ES-I3 (cell line): ENCODE measurements at regions not wholly inside any gene's neighbourhood (a gene's known extent, or its start where the extent isn't known, plus 50 kb on each side); places are given as distances from the start of the nearest gene placed in this dataset.

Experiments
- H3K36me3 ChIP-seq: 2 replicates; pipeline ENCODE4 v1.6.1; 2013; ENCODE audit warnings: mild to moderate bottlenecking, low read length, control low read depth, moderate library complexity; ENCODE audit not compliant: insufficient read depth
- H3K4me1 ChIP-seq: 2 replicates; pipeline ENCODE4 v1.6.1; 2013; ENCODE audit warnings: mild to moderate bottlenecking, control low read depth, low read length; ENCODE audit not compliant: insufficient read depth
- H3K9ac ChIP-seq: 2 replicates; pipeline ENCODE4 v1.6.1; 2013; ENCODE audit warnings: low read depth, mild to moderate bottlenecking, low read length, moderate library complexity
- H3K9me3 ChIP-seq: 2 replicates; pipeline ENCODE4 v1.6.1; 2013; ENCODE audit warnings: mild to moderate bottlenecking, low read length, moderate library complexity; ENCODE audit not compliant: control insufficient read depth, insufficient read depth

DNA sequence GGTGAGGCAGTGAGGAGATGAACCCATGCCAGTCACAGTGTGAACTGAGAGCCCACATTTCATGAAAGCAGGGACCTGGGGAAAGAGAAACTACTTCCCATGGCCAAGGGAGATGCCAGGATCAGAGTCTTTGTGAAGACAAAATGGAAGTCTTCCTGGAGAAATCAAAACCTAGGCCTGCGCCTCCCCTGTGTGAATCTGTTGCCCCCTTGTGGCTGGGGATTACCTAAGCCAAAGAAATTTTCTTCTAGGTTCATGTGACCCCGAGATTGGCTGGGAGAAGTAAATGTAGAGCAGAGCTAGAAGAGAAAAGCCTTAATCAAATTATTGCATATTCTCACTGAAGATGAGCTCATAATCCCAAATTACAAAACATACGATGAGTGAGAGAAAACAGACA is 1075.3 kb downstream of the TBC1D22A start:
- Histone ChIP-seq H3K4me1 (no peaks in the 10 kb centered on the region), H3K9ac (no peak overlapping the region), H3K9me3 (no peaks in the 10 kb centered on the region), H3K36me3 (no peaks in the 10 kb centered on the region)

GRCh38 chr22:47836957-47837356 is 1074.5 kb downstream of the TBC1D22A start:
- no peaks in the 10 kb centered on the region for H3K4me1 ChIP-seq
- no peaks in the 10 kb centered on the region for H3K9me3 ChIP-seq
- H3K9ac ChIP-seq = no peak overlapping the region
- H3K36me3 ChIP-seq = no peaks in the 10 kb centered on the region

GRCh38 chr22:47835726-47836125 is 1073.3 kb downstream of the TBC1D22A start:
- H3K4me1 ChIP-seq = no peaks in the 10 kb centered on the region
- no peaks in the 10 kb centered on the region for H3K36me3 ChIP-seq
- H3K9me3 ChIP-seq = no peaks in the 10 kb centered on the region
- no peak overlapping the region for H3K9ac ChIP-seq

GRCh38 chr22:47826016-47826415 is 1063.6 kb downstream of the TBC1D22A start:
- Histone ChIP-seq H3K4me1 (no peaks in the 10 kb centered on the region), H3K9ac (no peak overlapping the region), H3K9me3 (no peaks in the 10 kb centered on the region), H3K36me3 (no peaks in the 10 kb centered on the region)

- no peaks in the 10 kb centered on the region for H3K36me3 ChIP-seq
- no peak overlapping the region for H3K9ac ChIP-seq
- no peaks in the 10 kb centered on the region for H3K4me1 ChIP-seq
- no peaks in the 10 kb centered on the region for H3K9me3 ChIP-seq
Observed at GRCh38 chr22:47822422-47822821, 1060.0 kb downstream of the TBC1D22A start.

DNA sequence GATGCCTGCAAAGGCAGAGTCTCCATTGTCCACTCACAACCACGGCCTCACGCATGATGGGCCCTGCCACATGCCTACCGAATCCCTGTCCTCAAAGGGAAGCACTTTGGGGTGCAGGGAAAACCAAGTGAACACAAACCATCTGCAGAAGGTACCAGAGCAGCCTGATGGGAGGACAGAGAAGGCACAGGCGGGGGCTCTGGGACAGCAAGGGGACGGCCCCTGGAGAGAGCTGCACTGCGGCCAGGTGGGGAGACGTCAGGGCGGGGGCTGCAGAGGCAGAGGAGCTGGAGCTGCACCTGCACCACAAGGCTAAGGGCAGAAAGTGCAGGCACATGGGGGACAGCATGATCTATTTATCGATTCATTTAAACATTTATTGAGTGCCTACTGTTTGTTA is 1056.0 kb downstream of the TBC1D22A start:
- no peaks in the 10 kb centered on the region for H3K4me1 ChIP-seq
- no peak overlapping the region for H3K9ac ChIP-seq
- no peaks in the 10 kb centered on the region for H3K9me3 ChIP-seq
- H3K36me3 ChIP-seq = no peaks in the 10 kb centered on the region

- no peaks in the 10 kb centered on the region for H3K36me3 ChIP-seq
- no peaks in the 10 kb centered on the region for H3K9me3 ChIP-seq
- H3K4me1 ChIP-seq = no peaks in the 10 kb centered on the region
- no peak overlapping the region for H3K9ac ChIP-seq
Observed at GRCh38 chr22:47817380-47817779, 1054.9 kb downstream of the TBC1D22A start.

DNA sequence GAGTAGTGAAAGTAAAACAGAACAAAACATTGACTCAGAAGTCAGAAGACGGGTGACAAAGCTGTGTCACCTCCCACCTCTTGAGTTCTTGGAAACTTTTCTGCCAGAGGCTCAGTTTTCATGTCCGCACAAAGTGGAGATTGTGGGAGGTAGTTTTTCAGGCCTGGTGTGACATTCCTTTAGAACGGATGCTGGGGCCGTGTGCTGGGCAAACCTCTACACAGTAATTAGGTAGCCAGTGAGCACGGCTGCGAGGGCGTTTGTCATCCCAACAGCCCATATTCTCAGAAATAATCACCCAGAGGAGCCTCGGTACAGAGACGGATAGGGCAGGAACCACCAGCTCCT is 1054.4 kb downstream of the TBC1D22A start:
- Histone ChIP-seq H3K4me1 (no peaks in the 10 kb centered on the region), H3K9me3 (no peaks in the 10 kb centered on the region)

DNA sequence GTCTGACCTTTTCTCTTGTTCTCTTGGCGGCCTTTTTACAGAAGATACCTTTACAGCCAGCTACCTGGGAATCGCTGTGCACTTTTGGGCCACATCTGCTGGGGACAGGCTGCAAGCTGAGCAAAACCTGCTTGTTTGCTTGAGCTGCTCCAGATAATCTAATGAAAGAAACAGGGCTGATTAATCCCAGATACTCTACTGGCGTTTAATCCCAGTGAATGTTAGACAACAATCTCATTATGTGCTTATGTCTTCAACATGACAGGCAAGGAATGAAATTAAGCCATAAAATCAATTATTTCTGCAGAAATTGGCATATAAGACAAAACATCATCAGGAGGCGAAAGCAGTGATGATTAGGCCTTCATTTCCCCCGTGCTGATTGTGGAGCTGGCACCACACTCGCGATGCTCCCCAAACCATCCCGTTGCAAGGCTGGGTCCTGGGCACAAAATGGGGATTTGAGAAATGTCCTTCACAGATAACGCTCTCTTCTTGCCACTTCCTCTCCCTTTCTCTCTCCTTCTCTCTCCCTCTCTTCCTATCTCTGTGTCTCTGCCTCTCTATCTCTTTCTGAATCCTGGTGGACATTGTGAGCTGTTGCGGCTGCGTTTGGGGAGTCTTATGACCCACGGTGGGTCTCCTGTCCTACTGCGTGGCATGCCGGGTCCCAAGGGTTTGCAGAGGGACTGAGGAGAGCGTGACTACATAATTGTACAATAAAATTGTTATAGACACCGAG is 1053.8 kb downstream of the TBC1D22A start:
- H3K9me3 ChIP-seq = no peaks in the 10 kb centered on the region
- no peaks in the 10 kb centered on the region for H3K36me3 ChIP-seq
- no peaks in the 10 kb centered on the region for H3K4me1 ChIP-seq
- no peak overlapping the region for H3K9ac ChIP-seq

More for the DNA sequence above, 1054.4 kb downstream of the TBC1D22A start:
- Histone ChIP-seq H3K36me3 (no peaks in the 10 kb centered on the region), H3K9ac (no peak overlapping the region)

- Histone ChIP-seq H3K9ac (no peak overlapping the region), H3K4me1 (no peaks in the 10 kb centered on the region), H3K9me3 (no peaks in the 10 kb centered on the region), H3K36me3 (no peaks in the 10 kb centered on the region)
Observed at GRCh38 chr22:47814474-47814873, 1052.0 kb downstream of the TBC1D22A start.

- no peaks in the 10 kb centered on the region for H3K4me1 ChIP-seq
- H3K9me3 ChIP-seq = no peaks in the 10 kb centered on the region
- H3K36me3 ChIP-seq = no peaks in the 10 kb centered on the region
- no peak overlapping the region for H3K9ac ChIP-seq
Observed at GRCh38 chr22:47813661-47814060, 1051.2 kb downstream of the TBC1D22A start.

DNA sequence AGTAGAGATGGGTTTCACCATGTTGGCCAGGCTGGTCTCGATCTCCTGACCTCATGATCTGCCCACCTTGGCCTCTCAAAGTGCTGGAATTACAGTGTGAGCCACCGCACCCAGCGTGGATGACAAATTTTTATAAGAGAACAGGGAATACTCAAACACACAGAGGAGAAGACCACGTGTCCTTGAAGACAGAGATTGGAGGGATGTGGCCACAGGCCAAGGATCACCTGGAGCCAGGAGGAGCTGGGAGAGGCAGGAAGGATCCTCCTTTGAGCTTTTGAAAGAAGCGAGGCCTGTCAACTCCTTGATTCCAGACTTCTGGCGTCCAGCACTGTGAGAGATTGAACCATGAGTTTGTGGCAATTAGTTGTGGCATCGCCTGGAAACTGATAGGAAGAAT is 1049.5 kb downstream of the TBC1D22A start:
- Histone ChIP-seq H3K36me3 (no peaks in the 10 kb centered on the region), H3K9me3 (no peaks in the 10 kb centered on the region), H3K9ac (no peak overlapping the region), H3K4me1 (no peaks in the 10 kb centered on the region)

DNA sequence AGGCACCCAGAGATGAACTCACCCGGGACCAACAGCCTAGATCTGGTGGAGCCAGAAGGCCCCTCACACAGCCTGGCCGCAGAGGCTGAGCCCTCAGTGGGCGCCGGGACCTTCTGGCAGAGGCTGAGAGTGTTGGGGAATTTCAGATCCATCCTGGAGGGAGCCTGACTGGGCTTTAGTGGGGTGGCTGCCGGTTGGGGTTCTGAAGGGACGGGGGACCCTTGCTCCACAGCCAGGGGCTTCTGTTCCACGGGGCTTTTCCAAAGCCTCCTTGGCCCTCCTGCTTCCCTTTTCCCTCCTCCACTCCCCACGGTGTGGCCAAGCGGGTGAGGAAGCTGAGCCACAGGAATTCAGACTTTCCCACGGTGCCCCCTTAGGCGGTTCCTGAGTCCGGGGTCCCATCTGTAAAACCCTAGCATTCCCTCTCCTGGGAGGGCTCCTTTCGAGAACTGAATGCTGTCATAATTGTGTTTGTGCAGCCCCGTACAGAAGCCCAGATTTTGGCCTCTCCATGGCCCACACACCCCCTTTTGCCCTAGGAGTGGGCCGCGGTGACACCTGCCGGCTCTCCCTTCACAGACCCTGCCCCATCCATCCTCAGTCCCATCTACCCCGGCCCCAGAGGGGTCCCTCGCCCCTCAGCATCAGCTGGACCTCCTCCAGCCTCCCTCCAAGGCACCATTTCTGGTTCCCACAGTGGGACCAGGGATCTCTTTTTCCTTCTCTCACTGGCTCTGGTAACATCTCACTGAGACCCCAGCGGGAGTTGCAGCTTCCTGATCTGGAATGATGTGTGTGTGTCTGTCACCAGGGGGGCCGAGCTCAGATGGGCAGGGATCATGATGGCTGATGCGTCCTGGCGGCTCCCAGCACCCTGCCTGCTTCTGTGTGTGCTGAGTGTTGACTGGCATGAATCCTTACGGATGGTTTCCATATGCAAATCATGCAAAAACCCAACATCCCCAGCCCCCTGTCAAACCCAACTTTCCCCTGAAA is 1048.4 kb downstream of the TBC1D22A start:
- Histone ChIP-seq H3K9ac (no peak overlapping the region), H3K36me3 (no peaks in the 10 kb centered on the region), H3K9me3 (no peaks in the 10 kb centered on the region), H3K4me1 (no peaks in the 10 kb centered on the region)

DNA sequence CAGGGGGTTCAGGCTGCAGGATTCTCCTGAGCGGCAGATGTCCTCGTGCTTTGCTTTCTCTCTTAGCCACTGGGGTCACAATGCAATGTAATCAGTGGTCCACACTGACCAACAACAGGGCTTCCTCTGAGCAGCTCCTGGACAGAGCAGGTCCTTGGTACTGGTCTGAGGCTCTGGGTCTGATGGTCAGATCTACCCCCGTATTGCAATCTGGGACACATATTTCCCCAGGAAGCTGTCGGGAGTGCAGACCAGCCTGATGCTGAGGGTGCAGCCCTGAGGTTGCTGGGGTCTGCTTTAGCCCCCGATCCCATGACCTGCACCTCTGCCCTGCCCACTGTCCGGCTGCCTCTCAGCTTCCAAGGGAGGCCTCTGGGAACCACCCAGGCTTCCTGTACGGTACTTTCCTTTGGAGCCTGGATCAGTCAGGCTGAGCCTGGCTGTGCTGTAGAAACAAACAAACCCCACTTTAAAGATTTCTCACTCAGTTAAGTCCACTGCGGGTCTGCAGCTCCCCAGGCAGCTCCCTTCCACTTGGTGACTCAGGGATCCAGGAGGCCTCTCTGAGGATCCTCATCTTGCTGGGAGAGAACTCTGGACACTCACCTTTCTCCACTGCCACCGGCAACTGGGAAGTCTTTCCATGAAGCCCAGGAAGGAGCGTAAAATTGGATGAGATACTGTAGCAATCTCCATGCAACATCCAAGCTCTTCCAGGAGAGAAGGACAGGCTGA is 1046.6 kb downstream of the TBC1D22A start:
- Histone ChIP-seq H3K4me1 (no peaks in the 10 kb centered on the region), H3K9me3 (no peaks in the 10 kb centered on the region), H3K36me3 (no peaks in the 10 kb centered on the region), H3K9ac (no peak overlapping the region)
